ENCODE measurements at regions not wholly inside any gene's neighbourhood (a gene's known extent, or its start where the extent isn't known, plus 50 kb on each side); places are given as distances from the start of the nearest gene placed in this dataset.

DNA sequence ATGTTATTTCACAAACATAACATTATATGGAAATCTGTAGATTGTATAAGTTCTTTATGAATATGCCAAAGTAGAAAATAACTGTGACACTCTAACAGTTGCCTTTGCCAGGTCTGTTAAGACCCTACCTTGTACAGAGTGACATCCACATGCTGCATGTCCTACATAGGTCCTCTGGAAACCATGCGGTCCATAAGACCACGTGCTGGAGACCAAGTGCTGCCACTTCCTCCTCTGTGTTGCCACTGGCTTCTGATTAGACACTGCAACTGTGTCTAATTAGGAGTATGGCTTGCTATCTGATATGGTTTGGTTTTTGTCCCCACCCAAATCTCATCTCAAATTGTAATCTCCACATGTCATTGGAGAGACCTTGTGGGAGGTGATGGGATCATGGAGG is 855.5 kb upstream of the SEMA6D start:
- Histone ChIP-seq H3K4me2 (ENCODE audit: low read length) (no peak overlapping the region), H3K79me2 (ENCODE audit: insufficient read depth, low read length) (no peaks in the 10 kb centered on the region), H3K9me2 (ENCODE audit: low read depth, low read length) (no peaks in the 10 kb centered on the region), H3K4me3 (ENCODE audit: low read depth, low read length, poor library complexity, severe bottlenecking) (no peak overlapping the region), H3K27ac (ENCODE audit: low read depth, low read length, poor library complexity, severe bottlenecking) (no peak overlapping the region), H3K4me1 (ENCODE audit: insufficient read depth, low read length, severe bottlenecking) (no peaks in the 10 kb centered on the region), H3K9ac (ENCODE audit: low read length) (no peak overlapping the region), H3K36me3 (ENCODE audit: insufficient read depth, low read length) (no peaks in the 10 kb centered on the region), H3K9me3 (ENCODE audit: low read length) (no peaks in the 10 kb centered on the region), H3F3A (ENCODE audit: insufficient read depth, low read length) (no peaks in the 10 kb centered on the region), H2AFZ (ENCODE audit: low read length) (no peak overlapping the region), H3K27me3 (ENCODE audit: insufficient read depth, low read length) (no peaks in the 10 kb centered on the region), H4K20me1 (ENCODE audit: insufficient read depth, low read length) (no peaks in the 10 kb centered on the region)
- no peak for TF ChIP-seq EZH2 (IDR thresholded peaks at IDR 0.05; ENCODE audit: borderline replicate concordance, low read length)
- TF ChIP-seq, protein P1, sequence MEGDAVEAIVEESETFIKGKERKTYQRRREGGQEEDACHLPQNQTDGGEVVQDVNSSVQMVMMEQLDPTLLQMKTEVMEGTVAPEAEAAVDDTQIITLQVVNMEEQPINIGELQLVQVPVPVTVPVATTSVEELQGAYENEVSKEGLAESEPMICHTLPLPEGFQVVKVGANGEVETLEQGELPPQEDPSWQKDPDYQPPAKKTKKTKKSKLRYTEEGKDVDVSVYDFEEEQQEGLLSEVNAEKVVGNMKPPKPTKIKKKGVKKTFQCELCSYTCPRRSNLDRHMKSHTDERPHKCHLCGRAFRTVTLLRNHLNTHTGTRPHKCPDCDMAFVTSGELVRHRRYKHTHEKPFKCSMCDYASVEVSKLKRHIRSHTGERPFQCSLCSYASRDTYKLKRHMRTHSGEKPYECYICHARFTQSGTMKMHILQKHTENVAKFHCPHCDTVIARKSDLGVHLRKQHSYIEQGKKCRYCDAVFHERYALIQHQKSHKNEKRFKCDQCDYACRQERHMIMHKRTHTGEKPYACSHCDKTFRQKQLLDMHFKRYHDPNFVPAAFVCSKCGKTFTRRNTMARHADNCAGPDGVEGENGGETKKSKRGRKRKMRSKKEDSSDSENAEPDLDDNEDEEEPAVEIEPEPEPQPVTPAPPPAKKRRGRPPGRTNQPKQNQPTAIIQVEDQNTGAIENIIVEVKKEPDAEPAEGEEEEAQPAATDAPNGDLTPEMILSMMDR (IDR thresholded peaks at IDR 0.05; ENCODE audit: low read length) = no peak

DNA sequence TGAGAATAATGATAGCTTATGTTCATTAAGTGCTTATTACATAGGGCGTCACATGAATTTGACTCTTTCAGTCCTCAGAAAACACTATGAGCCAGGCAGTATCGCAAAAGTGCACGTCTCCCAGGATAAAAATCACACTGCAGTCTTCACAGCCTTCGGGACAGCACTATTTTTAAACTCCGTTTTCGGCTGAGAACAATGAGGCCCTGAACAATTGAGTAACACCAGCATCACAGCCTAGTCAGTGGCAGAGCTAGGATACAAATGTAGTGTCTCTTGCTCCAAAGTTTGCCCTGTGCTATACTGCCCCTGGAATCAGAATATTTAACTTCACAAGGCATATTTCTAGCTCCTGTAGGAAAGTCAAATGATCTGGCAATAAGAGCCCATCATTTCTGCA is 852.1 kb upstream of the SEMA6D start:
- Histone ChIP-seq H3F3A (ENCODE audit: insufficient read depth, low read length) (no peaks in the 10 kb centered on the region), H3K36me3 (ENCODE audit: insufficient read depth, low read length) (no peaks in the 10 kb centered on the region), H3K27ac (ENCODE audit: low read depth, low read length, poor library complexity, severe bottlenecking) (no peak overlapping the region), H3K79me2 (ENCODE audit: insufficient read depth, low read length) (no peaks in the 10 kb centered on the region), H3K27me3 (ENCODE audit: insufficient read depth, low read length) (no peaks in the 10 kb centered on the region), H3K4me3 (ENCODE audit: low read depth, low read length, poor library complexity, severe bottlenecking) (no peak overlapping the region), H4K20me1 (ENCODE audit: insufficient read depth, low read length) (no peaks in the 10 kb centered on the region), H3K4me2 (ENCODE audit: low read length) (no peak overlapping the region), H2AFZ (ENCODE audit: low read length) (no peak overlapping the region), H3K9ac (ENCODE audit: low read length) (no peak overlapping the region), H3K4me1 (ENCODE audit: insufficient read depth, low read length, severe bottlenecking) (no peaks in the 10 kb centered on the region), H3K9me3 (ENCODE audit: low read length) (no peaks in the 10 kb centered on the region), H3K9me2 (ENCODE audit: low read depth, low read length) (no peaks in the 10 kb centered on the region)
- TF ChIP-seq, protein P1 (IDR thresholded peaks at IDR 0.05; ENCODE audit: low read length) = no peak
- no peak for TF ChIP-seq EZH2 (IDR thresholded peaks at IDR 0.05; ENCODE audit: borderline replicate concordance, low read length)

DNA sequence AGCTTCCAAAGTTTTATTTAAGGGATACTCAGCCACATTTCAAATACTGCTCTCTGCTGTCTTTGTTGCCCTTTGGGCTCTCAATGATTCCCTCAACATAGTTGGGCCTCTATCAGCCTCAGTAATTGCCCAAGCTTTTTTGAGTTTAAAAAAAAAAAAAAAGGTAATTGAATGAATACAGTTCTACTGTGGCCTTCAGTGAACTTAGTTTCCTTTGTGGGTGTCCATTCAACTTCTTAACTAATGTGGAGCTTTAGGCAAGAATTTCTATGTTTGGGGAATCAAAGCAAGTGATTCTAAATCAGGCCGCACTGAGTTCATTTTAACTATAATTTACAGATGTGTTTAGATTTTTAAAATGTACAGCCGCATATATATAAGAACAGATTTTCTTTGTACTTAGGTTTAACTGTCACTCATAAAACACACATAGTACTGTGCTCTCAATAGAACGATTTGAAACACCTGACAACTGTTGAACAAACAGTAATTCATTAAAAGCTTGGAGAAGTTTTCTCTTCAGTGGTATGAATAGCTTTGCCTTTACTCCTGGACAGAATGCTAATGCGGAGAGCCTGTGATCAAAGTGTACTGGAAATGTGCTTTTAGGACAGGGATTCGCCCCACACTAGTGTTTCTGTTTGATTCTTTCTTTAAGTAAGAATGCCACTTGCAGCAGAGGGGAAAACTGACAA is 844.9 kb upstream of the SEMA6D start:
- Histone ChIP-seq H3K9ac (ENCODE audit: low read length) (no peak overlapping the region), H3F3A (ENCODE audit: insufficient read depth, low read length) (no peaks in the 10 kb centered on the region), H3K27me3 (ENCODE audit: insufficient read depth, low read length) (no peaks in the 10 kb centered on the region), H3K4me2 (ENCODE audit: low read length) (no peak overlapping the region), H3K79me2 (ENCODE audit: insufficient read depth, low read length) (no peaks in the 10 kb centered on the region), H3K9me3 (ENCODE audit: low read length) (no peaks in the 10 kb centered on the region), H3K4me3 (ENCODE audit: low read depth, low read length, poor library complexity, severe bottlenecking) (no peak overlapping the region), H3K4me1 (ENCODE audit: insufficient read depth, low read length, severe bottlenecking) (no peaks in the 10 kb centered on the region), H2AFZ (ENCODE audit: low read length) (no peak overlapping the region), H3K9me2 (ENCODE audit: low read depth, low read length) (no peaks in the 10 kb centered on the region; the same call in 1 of the 2 replicates), H4K20me1 (ENCODE audit: insufficient read depth, low read length) (no peaks in the 10 kb centered on the region), H3K36me3 (ENCODE audit: insufficient read depth, low read length) (no peaks in the 10 kb centered on the region), H3K27ac (ENCODE audit: low read depth, low read length, poor library complexity, severe bottlenecking) (no peak overlapping the region)
- TF ChIP-seq, protein P1 (IDR thresholded peaks at IDR 0.05; ENCODE audit: low read length) = no peak
- no peak for TF ChIP-seq EZH2 (IDR thresholded peaks at IDR 0.05; ENCODE audit: borderline replicate concordance, low read length)
